HG03571 (cell line): ENCODE measurements at regions not wholly inside any gene's neighbourhood (a gene's known extent, or its start where the extent isn't known, plus 50 kb on each side); places are given as distances from the start of the nearest gene placed in this dataset.

Source experiments
- ATAC-seq: cut with Tn5 transposase; IDR thresholded peaks from one replicate; pipeline ENCODE4 v1.9.1; 2021; ENCODE audit not compliant: unreplicated experiment

- no peak for ATAC-seq
Observed at GRCh38 chr6:139823099-139823807, 448.8 kb upstream of the CITED2 start.

- no peak for ATAC-seq
Observed at GRCh38 chr6:139821676-139822223, 447.3 kb upstream of the CITED2 start.

GRCh38 chr6:139820210-139820609, 445.8 kb upstream of the CITED2 start:
- no peak for ATAC-seq

GRCh38 chr6:139819776-139820175, 445.3 kb upstream of the CITED2 start:
- no peak for ATAC-seq

- ATAC-seq = no peak
Observed at GRCh38 chr6:139812939-139813338, 438.5 kb upstream of the CITED2 start.

GRCh38 chr6:139801571-139802321, 427.3 kb upstream of the CITED2 start:
- ATAC-seq = no peak

GRCh38 chr6:139800837-139801236, 426.4 kb upstream of the CITED2 start:
- no peak for ATAC-seq

GRCh38 chr6:139790527-139790926, 416.1 kb upstream of the CITED2 start:
- no peak for ATAC-seq

GRCh38 chr6:139784222-139784769, 409.8 kb upstream of the CITED2 start:
- ATAC-seq = no peak

- no peak for ATAC-seq
Observed at GRCh38 chr6:139779988-139780774, 405.7 kb upstream of the CITED2 start.

GRCh38 chr6:139778688-139779087, 404.2 kb upstream of the CITED2 start:
- ATAC-seq = no peak

- no peak for ATAC-seq
Observed at GRCh38 chr6:139778106-139778505, 403.7 kb upstream of the CITED2 start.

- no peak for ATAC-seq
Observed at GRCh38 chr6:139777202-139777970, 402.9 kb upstream of the CITED2 start.

GRCh38 chr6:139776041-139776440, 401.6 kb upstream of the CITED2 start:
- ATAC-seq = no peak

- ATAC-seq = no peak
Observed at GRCh38 chr6:139768196-139768595, 393.7 kb upstream of the CITED2 start.

- no peak for ATAC-seq
Observed at GRCh38 chr6:139766796-139767195, 392.3 kb upstream of the CITED2 start.

GRCh38 chr6:139765825-139766285, 391.4 kb upstream of the CITED2 start:
- ATAC-seq = no peak

- ATAC-seq = peak; percentile 78
Observed at GRCh38 chr6:139764498-139764986, 390.1 kb upstream of the CITED2 start.

GRCh38 chr6:139763468-139764210, 389.2 kb upstream of the CITED2 start:
- ATAC-seq = no peak
